WTC11 (cell line): ENCODE measurements at regions not wholly inside any gene's neighbourhood (a gene's known extent, or its start where the extent isn't known, plus 50 kb on each side); places are given as distances from the start of the nearest gene placed in this dataset.

ENCODE experiments used
- ATAC-seq: fragments of 200-7000 bp; cut with Tn5 transposase; 2 replicates; pipeline ENCODE4 v1.10.0; 2021; ENCODE audit warnings: mild to moderate bottlenecking, moderate library complexity
- CTCF ChIA-PET: fragments of 300-600 bp; sonication (Branson Sonifier 250); formaldehyde crosslinking; loops from one replicate; lab custom pipeline; 2021; ENCODE audit warnings: antibody characterized with exemption; lab: Charles Lee
- POLR2A ChIA-PET: fragments of 350-600 bp; sonication (Branson Sonifier 250); formaldehyde crosslinking; loops from one replicate; lab custom pipeline; 2021; ENCODE audit warnings: antibody characterized with exemption; lab: Charles Lee
- DNase-seq: peaks from one replicate; pipeline ENCODE4 v3.0.0; 2021; ENCODE audit warnings: low spot score
- H3K27ac Mint-ChIP-seq: 2 replicates; pipeline ENCODE4 v1.8.0; 2021; ENCODE audit warnings: mixed read lengths
- H3K27me3 Mint-ChIP-seq: 2 replicates; pipeline ENCODE4 v1.8.0; 2021; ENCODE audit warnings: low read depth, mild to moderate bottlenecking, moderate library complexity, mixed read lengths
- H3K36me3 Mint-ChIP-seq: 2 replicates; pipeline ENCODE4 v1.8.0; 2021; ENCODE audit warnings: mixed read lengths
- H3K4me1 Mint-ChIP-seq: 2 replicates; pipeline ENCODE4 v1.8.0; 2022; ENCODE audit warnings: mixed read lengths
- H3K4me3 Mint-ChIP-seq: 2 replicates; pipeline ENCODE4 v1.8.0; 2021; ENCODE audit warnings: mild to moderate bottlenecking, moderate library complexity, mixed read lengths
- H3K9me3 Mint-ChIP-seq: 2 replicates; pipeline ENCODE4 v1.8.0; 2021; ENCODE audit warnings: mixed read lengths
- ATF6 ChIP-seq: sonication (generic); formaldehyde crosslinking; IDR thresholded peaks from 2 replicates; pipeline ENCODE4 v1.8.1; 2023; ENCODE audit warnings: mild to moderate bottlenecking, missing genetic modification reagents
- CREM ChIP-seq: sonication (generic); formaldehyde crosslinking; IDR thresholded peaks from 2 replicates; pipeline ENCODE4 v1.8.1; 2022; ENCODE audit warnings: mild to moderate bottlenecking, missing genetic modification reagents, moderate library complexity
- E2F5 ChIP-seq: sonication (generic); formaldehyde crosslinking; IDR thresholded peaks from 2 replicates; pipeline ENCODE4 v1.8.1; 2022; ENCODE audit warnings: mild to moderate bottlenecking, moderate library complexity, missing genetic modification reagents
- FOXP4 ChIP-seq: sonication (generic); formaldehyde crosslinking; IDR thresholded peaks from 2 replicates; pipeline ENCODE4 v1.8.0; 2022; ENCODE audit warnings: mild to moderate bottlenecking, missing genetic modification reagents
- HMGA2 ChIP-seq: fragments of 250-450 bp; sonication (Bioruptor Pico); IDR thresholded peaks from 2 replicates; pipeline ENCODE4 v1.4.0; 2021; ENCODE audit warnings: mild to moderate bottlenecking, moderate library complexity
- HMGXB4 ChIP-seq: sonication (generic); formaldehyde crosslinking; IDR thresholded peaks from 2 replicates; pipeline ENCODE4 v1.8.1; 2023; ENCODE audit warnings: mild to moderate bottlenecking, moderate library complexity, missing genetic modification reagents
- NR3C1 ChIP-seq: sonication (generic); formaldehyde crosslinking; conservative IDR thresholded peaks from 2 replicates; pipeline ENCODE4 v1.8.1; 2023; ENCODE audit warnings: low read depth, mild to moderate bottlenecking, missing genetic modification reagents
- OVOL2 ChIP-seq: fragments of 250-450 bp; sonication (Bioruptor Pico); IDR thresholded peaks from 2 replicates; pipeline ENCODE4 v1.9.0; 2021; ENCODE audit warnings: mild to moderate bottlenecking, borderline replicate concordance
- RORB ChIP-seq: fragments of 250-450 bp; sonication (Bioruptor Pico); IDR thresholded peaks from 2 replicates; pipeline ENCODE4 v1.9.0; 2021; ENCODE audit warnings: mild to moderate bottlenecking
- SOX15 ChIP-seq: fragments of 250-450 bp; sonication (Bioruptor Pico); IDR thresholded peaks from 2 replicates; pipeline ENCODE4 v1.9.0; 2021; ENCODE audit warnings: mild to moderate bottlenecking
- USF1 ChIP-seq: sonication (generic); formaldehyde crosslinking; IDR thresholded peaks from 2 replicates; pipeline ENCODE4 v1.8.0; 2022; ENCODE audit warnings: mild to moderate bottlenecking, missing genetic modification reagents
- ZBTB43 ChIP-seq: sonication (generic); formaldehyde crosslinking; IDR thresholded peaks from 2 replicates; pipeline ENCODE4 v1.8.1; 2023; ENCODE audit warnings: mild to moderate bottlenecking, missing genetic modification reagents
- ZNF281 ChIP-seq: sonication (generic); formaldehyde crosslinking; IDR thresholded peaks from 2 replicates; pipeline ENCODE4 v1.8.0; 2023; ENCODE audit warnings: mild to moderate bottlenecking, missing genetic modification reagents
- ZNF317 ChIP-seq: sonication (generic); formaldehyde crosslinking; IDR thresholded peaks from 2 replicates; pipeline ENCODE4 v1.8.1; 2023; ENCODE audit warnings: low read depth, mild to moderate bottlenecking, moderate library complexity, missing genetic modification reagents, borderline replicate concordance
- ZNF425 ChIP-seq: fragments of 250-450 bp; sonication (Bioruptor Pico); conservative IDR thresholded peaks from 2 replicates; pipeline ENCODE4 v1.9.0; 2021; ENCODE audit warnings: mild to moderate bottlenecking
- ZNF671 ChIP-seq: fragments of 250-450 bp; sonication (Bioruptor Pico); IDR thresholded peaks from 2 replicates; pipeline ENCODE4 v1.8.0; 2021; ENCODE audit warnings: mild to moderate bottlenecking

GRCh38 chr21:24727803-24728440, 879.4 kb downstream of the MRPL39 start (continued):
- no peak for TF ChIP-seq ATF6
- TF ChIP-seq ZNF425 (CRISPR knock-in tag) = no peak
- no peak for TF ChIP-seq ZNF317 (CRISPR knock-in tag)

GRCh38 chr21:24716281-24716918, 890.9 kb downstream of the MRPL39 start:
- ATAC-seq = no peak
- no peaks in the 10 kb centered on the region for H3K27me3 Mint-ChIP-seq
- ChIA-PET POLR2A (no interaction called here), CTCF (interaction anchor here (0.6 kb wide), 1 partner anchor 40 kb away, joined by 3 read pairs; no protein-coding TSS in a partner anchor)
- H3K36me3 Mint-ChIP-seq = peaks cover 15% of the 10 kb centered on the region
- no peak overlapping the region for H3K27ac Mint-ChIP-seq
- H3K4me1 Mint-ChIP-seq = no peaks in the 10 kb centered on the region
- peaks cover 41% of the 10 kb centered on the region for H3K9me3 Mint-ChIP-seq
- DNase-seq = no peak
- no peak overlapping the region for H3K4me3 Mint-ChIP-seq
- TF ChIP-seq ZNF281 (no peak), RORB (CRISPR knock-in tag) (no peak), OVOL2 (CRISPR knock-in tag) (no peak), ZBTB43 (CRISPR knock-in tag) (no peak), ZNF671 (CRISPR knock-in tag) (no peak), SOX15 (CRISPR knock-in tag) (no peak), HMGA2 (no peak), ZNF425 (CRISPR knock-in tag) (no peak), USF1 (CRISPR knock-in tag) (no peak), FOXP4 (CRISPR knock-in tag) (no peak), NR3C1 (CRISPR knock-in tag) (no peak), E2F5 (CRISPR knock-in tag) (no peak), CREM (no peak), HMGXB4 (CRISPR knock-in tag) (no peak)
